Liver (tissue), 8 donors: ENCODE measurements at regions not wholly inside any gene's neighbourhood (a gene's known extent, or its start where the extent isn't known, plus 50 kb on each side); places are given as distances from the start of the nearest gene placed in this dataset.

Source experiments
- DNase-seq: peaks from one replicate; pipeline ENCODE4 v3.0.0-alpha.2; 2017; ENCODE audit warnings: low spot score
- H3K27ac ChIP-seq, 2 donors: one replicate each; pipeline ENCODE4 v1.7.0; 2013; ENCODE audit warnings: inconsistent platforms in 2 of 2, low read length in 2 of 2, control low read depth in 1 of 2, low read depth in 1 of 2, mild to moderate bottlenecking in 1 of 2
- H3K27me3 ChIP-seq, 4 donors: one replicate each; pipeline versions ENCODE4 v1.6.1 to v1.7.0; 2013; ENCODE audit warnings: low read length in 3 of 4, inconsistent platforms in 1 of 4, mild to moderate bottlenecking in 1 of 4, moderate library complexity in 1 of 4; ENCODE audit not compliant: control insufficient read depth in 4 of 4, insufficient read depth in 4 of 4
- H3K36me3 ChIP-seq, 4 donors: one replicate each; pipeline versions ENCODE4 v1.6.1 to v1.7.0; 2013; ENCODE audit warnings: low read length in 3 of 4, mild to moderate bottlenecking in 3 of 4, low read depth in 1 of 4, moderate library complexity in 1 of 4; ENCODE audit not compliant: control insufficient read depth in 4 of 4, insufficient read depth in 3 of 4
- H3K4me1 ChIP-seq, 4 donors: one replicate each; pipeline versions ENCODE4 v1.6.1 to v1.7.0; 2013; ENCODE audit warnings: low read length in 3 of 4, mild to moderate bottlenecking in 3 of 4, moderate library complexity in 1 of 4; ENCODE audit not compliant: control insufficient read depth in 4 of 4, insufficient read depth in 4 of 4
- H3K4me3 ChIP-seq, 3 donors: one replicate each; pipeline versions ENCODE4 v1.6.1 to v1.7.0; 2013; ENCODE audit warnings: low read length in 3 of 3, control low read depth in 1 of 3, low read depth in 1 of 3, mild to moderate bottlenecking in 1 of 3
- H3K9ac ChIP-seq, 2 donors: one replicate each; pipeline ENCODE4 v1.7.0; 2013; ENCODE audit warnings: low read length in 2 of 2, mild to moderate bottlenecking in 2 of 2, moderate library complexity in 2 of 2, control low read depth in 1 of 2, low read depth in 1 of 2
- H3K9me3 ChIP-seq, 4 donors: one replicate each; pipeline versions ENCODE4 v1.6.1 to v1.7.0; 2013; ENCODE audit warnings: low read length in 3 of 4; ENCODE audit not compliant: control insufficient read depth in 4 of 4
- EGR1 ChIP-seq, 2 donors: IDR thresholded peaks; 2 replicates each; pipeline ENCODE4 v1.6.1; 2016 to 2018; ENCODE audit warnings: antibody characterized with exemption in 2 of 2, low read depth in 2 of 2
- GABPA ChIP-seq, 2 donors: IDR thresholded peaks in 1 of 2; conservative IDR thresholded peaks in 1 of 2; 2 replicates each; pipeline ENCODE4 v1.6.1; 2016; ENCODE audit warnings: antibody characterized with exemption in 2 of 2, mild to moderate bottlenecking in 1 of 2, moderate library complexity in 1 of 2
- HNF4A ChIP-seq, 2 donors: conservative IDR thresholded peaks; 2 replicates each; pipeline ENCODE4 v1.6.1; 2016; ENCODE audit warnings: antibody characterized with exemption in 2 of 2, mild to moderate bottlenecking in 2 of 2
- HNF4G ChIP-seq: IDR thresholded peaks from 2 replicates; pipeline ENCODE4 v1.6.1; 2016; ENCODE audit warnings: antibody characterized with exemption
- JUND ChIP-seq, 2 donors: IDR thresholded peaks; 2 replicates each; pipeline ENCODE4 v1.6.1; 2016; ENCODE audit warnings: antibody characterized with exemption in 2 of 2
- RAD21 ChIP-seq, 2 donors: IDR thresholded peaks; 2 replicates each; pipeline ENCODE4 v1.6.1; 2016; ENCODE audit warnings: antibody characterized with exemption in 2 of 2, mild to moderate bottlenecking in 2 of 2
- SP1 ChIP-seq: IDR thresholded peaks from 2 replicates; pipeline ENCODE4 v1.6.1; 2018; ENCODE audit warnings: antibody characterized with exemption, mild to moderate bottlenecking
- TAF1 ChIP-seq: conservative IDR thresholded peaks from 2 replicates; pipeline ENCODE4 v1.6.1; 2016; ENCODE audit warnings: antibody characterized with exemption, mild to moderate bottlenecking
- WGBS: extraction: QIAGEN DNeasy Blood & Tissue Kit; methylation state at CpG from one replicate; pipeline ENCODE4 v1.1.7; 2013; 5-methylcytosine and 5-hydroxymethylcytosine counted together
- TF ChIP-seq, protein P1 (sequence below): fragments of 150-350 bp; IDR thresholded peaks from 2 replicates; pipeline ENCODE4 v1.5.1; 2017; ENCODE audit warnings: improper control_type of control experiment, low read depth, low read length; ENCODE audit not compliant: missing input control
- TF ChIP-seq, protein P2 (sequence below): IDR thresholded peaks from 2 replicates; pipeline ENCODE4 v1.6.1; 2016; ENCODE audit warnings: antibody characterized with exemption
- TF ChIP-seq, protein P3 (sequence below): IDR thresholded peaks from 2 replicates; pipeline ENCODE4 v1.6.1; 2016; ENCODE audit warnings: antibody characterized with exemption
- TF ChIP-seq, protein P4 (sequence below): IDR thresholded peaks from 2 replicates; pipeline ENCODE4 v1.6.1; 2016; ENCODE audit warnings: antibody characterized with exemption, mild to moderate bottlenecking
- donor health status: healthy.
- donor health status: healthy.
- donor health status: healthy.
- donor health status: healthy.
- donor health status: healthy.

DNA sequence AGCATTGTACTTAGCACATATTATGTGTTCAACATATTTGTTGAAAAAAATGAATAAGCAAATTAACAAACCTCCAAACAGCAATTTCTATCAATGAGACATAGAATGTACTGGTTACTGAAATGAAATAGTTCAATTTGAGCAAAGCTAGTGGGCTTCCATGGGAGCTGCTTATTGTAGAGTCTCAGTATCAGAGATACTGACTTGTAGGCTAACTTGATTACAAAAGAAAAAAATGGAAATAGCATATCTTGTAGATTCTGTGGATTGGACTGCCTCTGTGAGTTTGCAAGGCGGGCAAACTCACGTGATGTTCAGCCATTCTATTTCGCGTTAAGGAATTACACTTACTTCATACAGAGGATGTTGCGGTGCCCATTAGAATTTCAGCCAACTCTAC is 222.1 kb upstream of the JADE1 start:
- no peaks in the 10 kb centered on the region for H3K27me3 ChIP-seq
- TF ChIP-seq JUND (IDR thresholded peaks at IDR 0.05) (no peak), SP1 (no peak), HNF4A (conservative IDR thresholded peaks at IDR 0.05) (no peak), TAF1 (no peak), EGR1 (IDR thresholded peaks at IDR 0.05; ENCODE audit: low read depth in 2 of 2) (no peak)
- TF ChIP-seq, protein P1, sequence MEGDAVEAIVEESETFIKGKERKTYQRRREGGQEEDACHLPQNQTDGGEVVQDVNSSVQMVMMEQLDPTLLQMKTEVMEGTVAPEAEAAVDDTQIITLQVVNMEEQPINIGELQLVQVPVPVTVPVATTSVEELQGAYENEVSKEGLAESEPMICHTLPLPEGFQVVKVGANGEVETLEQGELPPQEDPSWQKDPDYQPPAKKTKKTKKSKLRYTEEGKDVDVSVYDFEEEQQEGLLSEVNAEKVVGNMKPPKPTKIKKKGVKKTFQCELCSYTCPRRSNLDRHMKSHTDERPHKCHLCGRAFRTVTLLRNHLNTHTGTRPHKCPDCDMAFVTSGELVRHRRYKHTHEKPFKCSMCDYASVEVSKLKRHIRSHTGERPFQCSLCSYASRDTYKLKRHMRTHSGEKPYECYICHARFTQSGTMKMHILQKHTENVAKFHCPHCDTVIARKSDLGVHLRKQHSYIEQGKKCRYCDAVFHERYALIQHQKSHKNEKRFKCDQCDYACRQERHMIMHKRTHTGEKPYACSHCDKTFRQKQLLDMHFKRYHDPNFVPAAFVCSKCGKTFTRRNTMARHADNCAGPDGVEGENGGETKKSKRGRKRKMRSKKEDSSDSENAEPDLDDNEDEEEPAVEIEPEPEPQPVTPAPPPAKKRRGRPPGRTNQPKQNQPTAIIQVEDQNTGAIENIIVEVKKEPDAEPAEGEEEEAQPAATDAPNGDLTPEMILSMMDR: no peak
- TF ChIP-seq, protein P2, sequence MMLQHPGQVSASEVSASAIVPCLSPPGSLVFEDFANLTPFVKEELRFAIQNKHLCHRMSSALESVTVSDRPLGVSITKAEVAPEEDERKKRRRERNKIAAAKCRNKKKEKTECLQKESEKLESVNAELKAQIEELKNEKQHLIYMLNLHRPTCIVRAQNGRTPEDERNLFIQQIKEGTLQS: no peak
- H3K27ac ChIP-seq: no peak overlapping the region
- H3K9me3 ChIP-seq: no peaks in the 10 kb centered on the region
- no peak for DNase-seq
- H3K4me3 ChIP-seq: no peak overlapping the region
- H3K4me1 ChIP-seq: no peaks in the 10 kb centered on the region
- 97% methylated on average over 5 of the region's 5 CpGs for WGBS
- H3K9ac ChIP-seq: no peak overlapping the region
- no peaks in the 10 kb centered on the region for H3K36me3 ChIP-seq

DNA sequence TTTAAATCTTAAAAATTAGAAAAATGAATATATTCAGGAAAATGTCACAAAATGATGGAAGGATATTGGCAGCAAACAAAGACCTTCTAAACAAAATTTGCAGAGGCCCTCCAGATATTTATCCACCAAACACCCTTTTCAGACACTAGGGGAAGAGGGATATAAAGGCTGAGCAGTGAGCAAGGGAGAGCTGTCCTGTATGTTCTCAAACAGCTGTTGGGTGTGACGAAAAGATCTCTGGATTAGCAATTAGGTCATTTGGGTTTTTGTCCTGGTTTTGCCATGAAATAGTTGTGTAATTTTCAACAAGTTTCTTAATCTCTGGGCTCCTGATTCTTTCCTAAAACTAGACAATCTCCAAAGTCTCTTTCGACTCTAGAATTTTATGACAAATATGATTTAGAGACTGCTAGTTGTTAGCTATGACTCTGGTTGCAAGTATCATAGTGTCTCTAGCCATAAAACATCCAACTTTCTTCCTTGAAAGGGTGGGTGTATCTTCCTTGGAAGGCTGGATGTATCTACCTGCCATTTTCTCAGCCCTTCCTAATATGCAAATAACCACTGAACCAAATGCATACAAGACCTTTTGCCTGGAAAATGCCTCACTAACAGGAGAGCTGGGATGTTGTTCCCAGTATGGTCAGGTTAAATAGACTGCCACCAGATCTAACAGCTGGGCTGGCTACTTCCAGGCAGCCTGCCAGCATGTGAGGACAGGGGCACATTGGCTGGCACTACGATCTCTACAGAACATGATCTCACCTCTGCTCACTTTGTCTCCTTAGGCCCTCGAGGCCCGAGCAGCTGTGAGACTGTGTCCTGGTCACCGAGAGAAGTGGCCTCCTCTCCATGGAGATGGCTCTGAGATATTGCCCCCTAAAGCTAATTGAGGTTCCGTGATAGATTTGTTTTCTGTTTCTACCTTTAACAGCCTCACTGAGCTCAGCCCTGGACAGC is 225.5 kb upstream of the JADE1 start:
- WGBS: 84% methylated on average over 7 of the region's 7 CpGs
- Histone ChIP-seq H3K27ac (no peak overlapping the region), H3K4me1 (no peaks in the 10 kb centered on the region), H3K9ac (no peak overlapping the region), H3K36me3 (no peaks in the 10 kb centered on the region), H3K4me3 (no peak overlapping the region), H3K9me3 (no peaks in the 10 kb centered on the region), H3K27me3 (no peaks in the 10 kb centered on the region)
- TF ChIP-seq TAF1: no peak
- TF ChIP-seq GABPA (IDR thresholded peaks at IDR 0.05 in 1 of 2, conservative IDR thresholded peaks at IDR 0.05 in 1 of 2): no peak
- no peak for TF ChIP-seq HNF4G
- no peak for TF ChIP-seq SP1
- TF ChIP-seq JUND (IDR thresholded peaks at IDR 0.05): no peak
- no peak for DNase-seq

DNA sequence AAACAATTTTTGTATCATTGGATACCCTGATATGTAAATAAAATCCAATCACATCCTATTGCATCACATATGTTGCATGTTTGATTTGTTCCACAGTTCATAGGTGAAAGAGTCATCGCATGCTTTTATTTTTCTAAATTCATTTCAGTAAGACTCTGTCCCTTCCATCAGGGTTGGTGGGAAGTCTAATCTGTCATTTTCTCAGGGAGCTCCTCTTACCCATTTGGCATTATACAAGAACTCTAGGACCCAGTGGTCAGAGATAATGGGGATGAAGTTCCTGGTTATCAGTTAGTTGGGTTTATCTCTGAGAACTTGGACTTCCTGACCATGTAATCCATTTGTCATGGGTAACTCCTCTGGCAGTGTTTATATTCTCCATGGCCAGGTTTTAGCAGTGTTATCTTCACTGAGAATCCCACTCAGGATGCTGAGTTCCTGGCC is 227.1 kb upstream of the JADE1 start:
- Histone ChIP-seq H3K9ac (no peak overlapping the region), H3K4me3 (no peak overlapping the region), H3K4me1 (no peaks in the 10 kb centered on the region), H3K27me3 (no peaks in the 10 kb centered on the region), H3K27ac (no peak overlapping the region), H3K9me3 (no peaks in the 10 kb centered on the region), H3K36me3 (no peaks in the 10 kb centered on the region)
- TF ChIP-seq HNF4G (no peak), EGR1 (IDR thresholded peaks at IDR 0.05; ENCODE audit: low read depth in 2 of 2) (no peak), RAD21 (IDR thresholded peaks at IDR 0.05) (no peak)
- TF ChIP-seq, protein P3, sequence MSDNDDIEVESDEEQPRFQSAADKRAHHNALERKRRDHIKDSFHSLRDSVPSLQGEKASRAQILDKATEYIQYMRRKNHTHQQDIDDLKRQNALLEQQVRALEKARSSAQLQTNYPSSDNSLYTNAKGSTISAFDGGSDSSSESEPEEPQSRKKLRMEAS: no peak
- TF ChIP-seq, protein P4, sequence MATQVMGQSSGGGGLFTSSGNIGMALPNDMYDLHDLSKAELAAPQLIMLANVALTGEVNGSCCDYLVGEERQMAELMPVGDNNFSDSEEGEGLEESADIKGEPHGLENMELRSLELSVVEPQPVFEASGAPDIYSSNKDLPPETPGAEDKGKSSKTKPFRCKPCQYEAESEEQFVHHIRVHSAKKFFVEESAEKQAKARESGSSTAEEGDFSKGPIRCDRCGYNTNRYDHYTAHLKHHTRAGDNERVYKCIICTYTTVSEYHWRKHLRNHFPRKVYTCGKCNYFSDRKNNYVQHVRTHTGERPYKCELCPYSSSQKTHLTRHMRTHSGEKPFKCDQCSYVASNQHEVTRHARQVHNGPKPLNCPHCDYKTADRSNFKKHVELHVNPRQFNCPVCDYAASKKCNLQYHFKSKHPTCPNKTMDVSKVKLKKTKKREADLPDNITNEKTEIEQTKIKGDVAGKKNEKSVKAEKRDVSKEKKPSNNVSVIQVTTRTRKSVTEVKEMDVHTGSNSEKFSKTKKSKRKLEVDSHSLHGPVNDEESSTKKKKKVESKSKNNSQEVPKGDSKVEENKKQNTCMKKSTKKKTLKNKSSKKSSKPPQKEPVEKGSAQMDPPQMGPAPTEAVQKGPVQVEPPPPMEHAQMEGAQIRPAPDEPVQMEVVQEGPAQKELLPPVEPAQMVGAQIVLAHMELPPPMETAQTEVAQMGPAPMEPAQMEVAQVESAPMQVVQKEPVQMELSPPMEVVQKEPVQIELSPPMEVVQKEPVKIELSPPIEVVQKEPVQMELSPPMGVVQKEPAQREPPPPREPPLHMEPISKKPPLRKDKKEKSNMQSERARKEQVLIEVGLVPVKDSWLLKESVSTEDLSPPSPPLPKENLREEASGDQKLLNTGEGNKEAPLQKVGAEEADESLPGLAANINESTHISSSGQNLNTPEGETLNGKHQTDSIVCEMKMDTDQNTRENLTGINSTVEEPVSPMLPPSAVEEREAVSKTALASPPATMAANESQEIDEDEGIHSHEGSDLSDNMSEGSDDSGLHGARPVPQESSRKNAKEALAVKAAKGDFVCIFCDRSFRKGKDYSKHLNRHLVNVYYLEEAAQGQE: no peak
- no peak for DNase-seq
- 94% methylated on average over 1 of the region's 1 CpG for WGBS
